ENCODE measurements at regions not wholly inside any gene's neighbourhood (a gene's known extent, or its start where the extent isn't known, plus 50 kb on each side); places are given as distances from the start of the nearest gene placed in this dataset.
A peak's percentile ranks its signal among the peaks of the same experiment; 100 is the strongest.

- TF ChIP-seq, protein P1, sequence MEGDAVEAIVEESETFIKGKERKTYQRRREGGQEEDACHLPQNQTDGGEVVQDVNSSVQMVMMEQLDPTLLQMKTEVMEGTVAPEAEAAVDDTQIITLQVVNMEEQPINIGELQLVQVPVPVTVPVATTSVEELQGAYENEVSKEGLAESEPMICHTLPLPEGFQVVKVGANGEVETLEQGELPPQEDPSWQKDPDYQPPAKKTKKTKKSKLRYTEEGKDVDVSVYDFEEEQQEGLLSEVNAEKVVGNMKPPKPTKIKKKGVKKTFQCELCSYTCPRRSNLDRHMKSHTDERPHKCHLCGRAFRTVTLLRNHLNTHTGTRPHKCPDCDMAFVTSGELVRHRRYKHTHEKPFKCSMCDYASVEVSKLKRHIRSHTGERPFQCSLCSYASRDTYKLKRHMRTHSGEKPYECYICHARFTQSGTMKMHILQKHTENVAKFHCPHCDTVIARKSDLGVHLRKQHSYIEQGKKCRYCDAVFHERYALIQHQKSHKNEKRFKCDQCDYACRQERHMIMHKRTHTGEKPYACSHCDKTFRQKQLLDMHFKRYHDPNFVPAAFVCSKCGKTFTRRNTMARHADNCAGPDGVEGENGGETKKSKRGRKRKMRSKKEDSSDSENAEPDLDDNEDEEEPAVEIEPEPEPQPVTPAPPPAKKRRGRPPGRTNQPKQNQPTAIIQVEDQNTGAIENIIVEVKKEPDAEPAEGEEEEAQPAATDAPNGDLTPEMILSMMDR (IDR thresholded peaks at IDR 0.05; ENCODE audit: low read depth, low read length), result no peak
- peak overlapping the region; percentile 46 for H3K4me3 ChIP-seq (ENCODE audit: low read depth, low read length)
These were observed 53.6 kb upstream of the ZNF337 start for GRCh38 chr20:25750220-25750764.

GRCh38 chr20:25749649-25750048 lies 53.0 kb upstream of the ZNF337 start:
- TF ChIP-seq, protein P1 (IDR thresholded peaks at IDR 0.05; ENCODE audit: low read depth, low read length), result no peak
- H3K4me3 ChIP-seq (ENCODE audit: low read depth, low read length), result no peak overlapping the region
